IPS-20b (cell line): ENCODE measurements at regions not wholly inside any gene's neighbourhood (a gene's known extent, or its start where the extent isn't known, plus 50 kb on each side); places are given as distances from the start of the nearest gene placed in this dataset.

Experiments
- H3K27ac ChIP-seq: one replicate; pipeline ENCODE4 v1.5.1; 2013; ENCODE audit warnings: low read length
- H3K27me3 ChIP-seq: 2 replicates; pipeline ENCODE4 v1.6.1; 2013; ENCODE audit warnings: mild to moderate bottlenecking, low read length, inconsistent platforms; ENCODE audit not compliant: insufficient read depth
- H3K36me3 ChIP-seq: 2 replicates; pipeline ENCODE4 v1.6.1; 2013; ENCODE audit warnings: low read depth, mild to moderate bottlenecking, inconsistent platforms, low read length, moderate library complexity; ENCODE audit not compliant: insufficient read depth
- H3K4me1 ChIP-seq: 2 replicates; pipeline ENCODE4 v1.6.1; 2013; ENCODE audit warnings: mild to moderate bottlenecking, control low read depth, inconsistent platforms, low read length, moderate library complexity; ENCODE audit not compliant: insufficient read depth
- H3K4me3 ChIP-seq: 2 replicates; pipeline ENCODE4 v1.5.1; 2013; ENCODE audit warnings: mild to moderate bottlenecking, low read length, inconsistent platforms
- H3K9ac ChIP-seq: 2 replicates; pipeline ENCODE4 v1.6.1; 2013; ENCODE audit warnings: low read depth, mild to moderate bottlenecking, inconsistent platforms, low read length, moderate library complexity
- H3K9me3 ChIP-seq: 2 replicates; pipeline ENCODE4 v1.6.1; 2013; ENCODE audit warnings: mild to moderate bottlenecking, low read depth, low read length, inconsistent platforms; ENCODE audit not compliant: insufficient read depth

GRCh38 chr10:108894402-108895301 is 1028.7 kb downstream of the XPNPEP1 start:
- Histone ChIP-seq H3K4me1 (no peaks in the 10 kb centered on the region), H3K9ac (no peak overlapping the region), H3K27ac (no peak overlapping the region), H3K36me3 (no peaks in the 10 kb centered on the region), H3K27me3 (no peaks in the 10 kb centered on the region), H3K9me3 (no peaks in the 10 kb centered on the region), H3K4me3 (no peak overlapping the region)

- no peak overlapping the region for H3K9ac ChIP-seq
- H3K4me1 ChIP-seq: no peaks in the 10 kb centered on the region
- no peaks in the 10 kb centered on the region for H3K9me3 ChIP-seq
- H3K27ac ChIP-seq: no peak overlapping the region
- H3K27me3 ChIP-seq: no peaks in the 10 kb centered on the region
- no peaks in the 10 kb centered on the region for H3K36me3 ChIP-seq
- no peak overlapping the region for H3K4me3 ChIP-seq
Measured at GRCh38 chr10:108877095-108877561, 1046.2 kb downstream of the XPNPEP1 start.

- Histone ChIP-seq H3K36me3 (no peaks in the 10 kb centered on the region), H3K4me1 (no peaks in the 10 kb centered on the region), H3K9ac (no peak overlapping the region), H3K27ac (no peak overlapping the region), H3K4me3 (no peak overlapping the region), H3K9me3 (no peaks in the 10 kb centered on the region), H3K27me3 (no peaks in the 10 kb centered on the region)
Measured at GRCh38 chr10:108872854-108873253, 1050.5 kb downstream of the XPNPEP1 start.

- Histone ChIP-seq H3K27me3 (no peaks in the 10 kb centered on the region), H3K27ac (no peak overlapping the region), H3K4me1 (no peaks in the 10 kb centered on the region), H3K9ac (no peak overlapping the region), H3K9me3 (no peaks in the 10 kb centered on the region), H3K36me3 (no peaks in the 10 kb centered on the region), H3K4me3 (no peak overlapping the region)
Measured at GRCh38 chr10:108868881-108869280, 1054.4 kb downstream of the XPNPEP1 start.

- Histone ChIP-seq H3K27me3 (no peaks in the 10 kb centered on the region), H3K4me1 (no peaks in the 10 kb centered on the region), H3K27ac (no peak overlapping the region), H3K36me3 (no peaks in the 10 kb centered on the region), H3K9ac (no peak overlapping the region), H3K9me3 (no peaks in the 10 kb centered on the region), H3K4me3 (no peak overlapping the region)
Measured at GRCh38 chr10:108862676-108863350, 1060.5 kb downstream of the XPNPEP1 start.

- Histone ChIP-seq H3K27me3 (no peaks in the 10 kb centered on the region), H3K36me3 (no peaks in the 10 kb centered on the region), H3K9me3 (no peaks in the 10 kb centered on the region), H3K4me3 (no peak overlapping the region), H3K27ac (no peak overlapping the region), H3K4me1 (no peaks in the 10 kb centered on the region), H3K9ac (no peak overlapping the region)
Measured at GRCh38 chr10:108861181-108861754, 1062.0 kb downstream of the XPNPEP1 start.

GRCh38 chr10:108852211-108852610 is 1071.1 kb downstream of the XPNPEP1 start:
- Histone ChIP-seq H3K4me1 (no peaks in the 10 kb centered on the region), H3K27ac (no peak overlapping the region), H3K27me3 (no peaks in the 10 kb centered on the region), H3K9ac (no peak overlapping the region), H3K36me3 (no peaks in the 10 kb centered on the region), H3K9me3 (no peaks in the 10 kb centered on the region), H3K4me3 (no peak overlapping the region)

GRCh38 chr10:108850138-108850854 is 1073.0 kb downstream of the XPNPEP1 start:
- no peaks in the 10 kb centered on the region for H3K9me3 ChIP-seq
- no peak overlapping the region for H3K9ac ChIP-seq
- no peaks in the 10 kb centered on the region for H3K36me3 ChIP-seq
- no peaks in the 10 kb centered on the region for H3K27me3 ChIP-seq
- no peak overlapping the region for H3K27ac ChIP-seq
- no peaks in the 10 kb centered on the region for H3K4me1 ChIP-seq
- no peak overlapping the region for H3K4me3 ChIP-seq

GRCh38 chr10:108849688-108850087 is 1073.6 kb downstream of the XPNPEP1 start:
- Histone ChIP-seq H3K27ac (no peak overlapping the region), H3K9me3 (no peaks in the 10 kb centered on the region), H3K9ac (no peak overlapping the region), H3K4me3 (no peak overlapping the region), H3K36me3 (no peaks in the 10 kb centered on the region), H3K4me1 (no peaks in the 10 kb centered on the region), H3K27me3 (no peaks in the 10 kb centered on the region)

- H3K27ac ChIP-seq: no peak overlapping the region
- H3K4me1 ChIP-seq: no peaks in the 10 kb centered on the region
- H3K9ac ChIP-seq: no peak overlapping the region
- H3K27me3 ChIP-seq: no peaks in the 10 kb centered on the region
- peaks cover 3% of the 10 kb centered on the region; the same call in 1 of the 2 replicates for H3K9me3 ChIP-seq
- no peak overlapping the region for H3K4me3 ChIP-seq
- no peaks in the 10 kb centered on the region for H3K36me3 ChIP-seq
Measured at GRCh38 chr10:108849186-108849585, 1074.1 kb downstream of the XPNPEP1 start.

- no peaks in the 10 kb centered on the region for H3K4me1 ChIP-seq
- H3K9ac ChIP-seq: no peak overlapping the region
- no peaks in the 10 kb centered on the region for H3K27me3 ChIP-seq
- no peaks in the 10 kb centered on the region for H3K36me3 ChIP-seq
- peaks cover 6% of the 10 kb centered on the region; the same call in 1 of the 2 replicates for H3K9me3 ChIP-seq
- no peak overlapping the region for H3K4me3 ChIP-seq
- no peak overlapping the region for H3K27ac ChIP-seq
Measured at GRCh38 chr10:108848046-108848445, 1075.3 kb downstream of the XPNPEP1 start.
